ENCODE measurements at regions not wholly inside any gene's neighbourhood (a gene's known extent, or its start where the extent isn't known, plus 50 kb on each side); places are given as distances from the start of the nearest gene placed in this dataset.
A peak's percentile ranks its signal among the peaks of the same experiment; 100 is the strongest.

DNA sequence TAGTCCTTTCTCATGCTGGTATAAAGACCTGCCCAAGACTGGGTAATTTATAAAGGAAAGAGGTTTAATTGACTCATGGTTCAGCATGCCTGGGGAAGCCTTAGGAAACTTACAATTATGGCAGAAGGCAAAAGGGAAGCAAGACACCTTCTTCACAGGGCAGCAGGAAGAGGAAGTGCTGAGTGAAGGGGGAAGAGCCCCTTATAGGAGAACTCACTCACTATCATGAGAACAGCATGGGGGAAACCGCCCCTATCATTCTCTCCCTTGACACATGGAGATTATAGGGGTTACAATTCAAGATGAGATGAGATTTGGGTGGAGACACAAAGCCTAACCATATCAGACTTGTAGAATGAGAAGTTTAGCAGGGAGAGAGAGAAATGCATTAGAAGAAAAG lies 373.3 kb upstream of the DIAPH2 start:
- in situ Hi-C loops (cut with HindIII; ENCODE audit: low sequenced_read_pairs) = no loop called here

DNA sequence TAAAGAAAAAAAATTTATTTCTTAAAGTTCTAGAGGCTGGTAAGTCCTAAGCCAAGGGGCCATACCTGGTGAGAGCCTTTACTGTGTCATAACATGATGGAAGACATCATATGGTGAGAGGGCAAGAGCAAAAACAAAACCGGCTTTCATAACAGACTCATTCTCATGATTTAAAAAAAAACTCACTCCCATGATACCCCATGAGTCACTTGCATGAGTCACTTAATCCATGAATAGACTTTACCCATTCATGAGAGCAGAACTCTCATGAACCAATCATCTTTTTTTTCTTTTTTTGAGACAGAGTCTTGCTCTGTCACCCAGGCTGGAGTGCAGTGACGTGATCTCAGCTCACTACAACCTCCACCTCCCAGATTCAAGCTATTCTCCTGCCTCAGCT lies 369.7 kb upstream of the DIAPH2 start:
- DNase-seq (ENCODE audit: low spot score) = no peak
- in situ Hi-C loops (cut with HindIII; ENCODE audit: low sequenced_read_pairs) = no loop called here

More for the DNA sequence above, 373.3 kb upstream of the DIAPH2 start:
- DNase-seq (ENCODE audit: low spot score) = no peak

DNA sequence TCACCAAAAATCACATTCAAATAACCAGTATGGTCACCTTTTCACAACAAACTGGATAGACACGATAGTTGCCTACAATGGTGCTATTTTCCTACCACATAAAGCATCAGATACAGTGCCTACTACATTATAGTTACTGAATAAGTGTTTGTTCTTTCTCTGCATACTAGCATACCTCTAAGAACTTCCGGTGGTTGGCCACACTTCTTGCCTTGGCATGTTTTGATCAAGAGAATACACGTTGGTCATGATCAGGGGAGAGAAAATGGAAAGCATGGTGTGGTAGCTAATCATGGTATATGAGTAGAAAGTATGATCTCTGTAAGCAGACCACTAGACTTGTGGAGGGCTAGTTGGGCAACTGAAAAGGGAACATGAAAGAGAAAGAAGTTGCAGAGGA lies 322.8 kb upstream of the DIAPH2 start:
- in situ Hi-C loops (cut with HindIII; ENCODE audit: low sequenced_read_pairs) = no loop called here
- DNase-seq (ENCODE audit: low spot score) = no peak

DNA sequence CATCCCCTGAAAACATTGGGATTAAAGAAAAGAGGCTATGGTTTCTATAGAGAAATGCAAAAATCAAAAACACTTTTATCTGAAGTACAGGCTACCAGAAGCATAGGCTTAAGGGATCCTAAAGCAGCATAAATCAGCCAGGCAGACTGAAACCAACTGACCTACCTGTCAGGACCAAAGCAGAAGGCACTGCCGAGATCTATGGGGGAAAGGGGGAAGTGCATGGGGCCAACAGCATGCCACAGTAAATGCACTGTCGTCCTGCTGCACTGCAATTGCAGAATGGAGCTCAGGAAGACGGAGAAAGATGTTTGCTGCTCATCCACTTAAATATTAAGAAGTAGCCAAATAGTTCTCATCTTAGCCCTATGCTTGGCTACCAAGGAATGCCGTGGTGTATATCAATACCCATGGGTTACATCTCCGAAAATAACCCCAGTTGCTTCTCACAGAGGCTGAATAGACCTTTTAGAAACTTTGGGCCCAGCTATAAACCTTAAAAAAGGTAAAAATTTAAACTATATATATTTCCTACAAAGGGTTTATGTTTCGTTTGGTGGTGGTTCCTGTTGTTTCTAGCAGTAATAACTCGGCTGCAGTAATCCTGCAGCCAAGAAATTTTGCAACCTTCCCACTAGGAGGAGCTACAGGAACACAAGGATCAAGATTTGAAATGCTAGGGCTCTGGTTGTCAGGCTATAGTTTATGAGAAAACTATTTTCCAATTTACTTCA lies 312.2 kb upstream of the DIAPH2 start:
- in situ Hi-C loops (cut with HindIII; ENCODE audit: low sequenced_read_pairs) = no loop called here
- DNase-seq (ENCODE audit: low spot score) = peak; percentile 6

DNA sequence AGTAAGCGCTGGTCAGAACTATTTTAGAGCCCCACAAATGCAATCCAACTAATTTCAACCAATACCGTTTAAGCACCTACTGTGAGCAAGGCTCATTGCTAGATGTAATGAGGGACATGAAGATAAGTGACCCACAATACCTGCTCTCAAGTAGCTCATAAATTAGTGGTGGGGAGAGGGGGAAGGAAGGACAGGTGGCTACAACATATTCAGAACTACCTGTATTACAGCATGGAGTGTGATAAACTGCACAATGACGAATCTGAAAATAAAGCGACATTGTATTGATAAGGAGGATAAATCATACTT lies 311.6 kb upstream of the DIAPH2 start:
- in situ Hi-C loops (cut with HindIII; ENCODE audit: low sequenced_read_pairs) = no loop called here
- no peak for DNase-seq (ENCODE audit: low spot score)

DNA sequence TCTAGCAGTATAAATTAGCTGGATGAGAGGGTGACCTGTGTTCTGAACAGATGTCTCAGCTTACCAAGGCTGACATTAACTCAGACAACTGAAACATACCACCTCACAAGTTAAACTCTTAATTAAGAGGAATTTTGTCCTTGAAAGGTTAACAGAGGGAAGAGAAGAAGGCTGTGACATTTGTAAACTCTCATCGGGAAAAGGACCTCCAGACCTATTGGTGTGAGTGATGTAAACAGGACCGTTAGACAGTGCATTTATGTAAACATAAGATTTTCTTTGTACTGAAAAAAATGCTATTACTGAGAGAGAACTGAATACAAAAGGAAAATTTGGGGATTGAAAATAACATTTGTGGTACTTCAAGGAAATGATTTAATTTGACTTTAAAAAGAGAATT lies 308.4 kb upstream of the DIAPH2 start:
- in situ Hi-C loops (cut with HindIII; ENCODE audit: low sequenced_read_pairs) = no loop called here
- DNase-seq (ENCODE audit: low spot score) = no peak

DNA sequence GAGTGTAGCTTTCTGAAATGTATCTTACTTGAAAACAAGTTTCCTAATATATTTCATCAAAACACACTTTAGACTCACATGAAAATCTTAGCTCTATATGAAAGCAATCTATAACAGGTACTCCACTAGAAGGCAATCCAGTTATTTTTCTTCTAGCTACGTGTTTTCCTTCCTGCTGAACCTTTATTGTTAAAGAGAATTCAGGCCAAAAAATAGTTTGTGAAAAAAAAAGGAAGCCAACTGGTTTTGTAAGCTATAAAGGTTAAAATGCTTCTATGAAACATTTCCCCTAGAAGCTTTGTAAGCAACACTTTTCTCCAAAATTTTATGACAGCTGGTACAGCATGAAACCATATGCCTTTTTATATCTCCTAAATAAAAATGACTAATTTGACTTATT lies 304.7 kb upstream of the DIAPH2 start:
- in situ Hi-C loops (cut with HindIII; ENCODE audit: low sequenced_read_pairs) = no loop called here
- DNase-seq (ENCODE audit: low spot score) = no peak

DNA sequence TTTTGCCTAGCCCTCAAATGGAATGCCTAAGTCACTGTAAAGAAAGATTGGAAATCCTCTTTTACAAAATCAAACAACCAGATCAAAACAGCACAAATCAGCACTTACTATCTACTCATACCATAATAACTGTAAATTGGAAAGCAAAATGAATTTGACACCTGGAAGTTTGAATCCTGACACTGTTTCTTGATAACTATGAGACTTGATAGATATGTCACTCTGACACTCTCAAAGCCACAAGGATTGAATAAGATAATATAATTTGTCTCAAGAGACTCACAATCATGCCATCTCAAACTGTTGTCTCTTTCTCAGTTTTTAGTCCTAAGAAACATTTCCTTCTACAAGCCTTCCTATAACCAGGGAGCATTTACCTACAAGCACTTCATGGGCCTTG lies 302.6 kb upstream of the DIAPH2 start:
- in situ Hi-C loops (cut with HindIII; ENCODE audit: low sequenced_read_pairs) = no loop called here
- no peak for DNase-seq (ENCODE audit: low spot score)

DNA sequence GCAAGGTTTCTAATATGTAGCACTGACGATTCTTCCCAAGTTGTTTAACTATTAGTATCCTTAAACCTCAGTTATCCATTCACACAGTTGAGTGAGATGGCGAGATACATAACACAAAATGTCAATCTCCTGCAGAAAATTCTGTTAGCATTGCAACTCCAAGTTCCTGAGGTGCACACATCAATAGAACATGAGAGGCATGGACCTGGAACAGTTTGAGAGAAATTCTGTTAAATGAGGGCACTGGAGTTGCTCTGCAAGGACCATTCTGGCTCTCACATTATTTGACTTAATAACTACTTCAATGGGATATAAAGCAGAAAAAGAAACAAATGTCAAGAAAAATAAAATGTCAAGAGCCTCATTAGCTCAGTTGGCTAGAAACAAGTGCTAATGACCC lies 301.2 kb upstream of the DIAPH2 start:
- in situ Hi-C loops (cut with HindIII; ENCODE audit: low sequenced_read_pairs) = no loop called here
- no peak for DNase-seq (ENCODE audit: low spot score)

DNA sequence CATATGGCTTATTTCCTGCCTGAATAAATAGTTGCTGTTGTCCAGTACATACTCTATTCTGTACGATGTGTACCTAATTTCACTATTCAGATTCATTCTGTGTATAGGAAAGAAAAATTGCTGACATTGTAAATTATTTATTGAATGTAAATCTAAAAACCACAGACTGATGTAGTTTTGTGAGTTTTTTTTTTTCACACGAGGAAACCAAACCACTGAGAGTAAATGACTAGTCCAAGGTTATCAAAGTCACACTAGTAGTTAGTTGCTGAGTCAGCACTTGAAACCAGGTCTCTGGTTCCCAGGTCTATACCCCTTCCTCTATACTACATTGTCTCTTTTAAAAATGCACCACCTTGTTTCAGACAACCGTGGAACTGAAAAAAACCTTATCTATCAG lies 298.3 kb upstream of the DIAPH2 start:
- no peak for DNase-seq (ENCODE audit: low spot score)
- in situ Hi-C loops (cut with HindIII; ENCODE audit: low sequenced_read_pairs) = no loop called here

DNA sequence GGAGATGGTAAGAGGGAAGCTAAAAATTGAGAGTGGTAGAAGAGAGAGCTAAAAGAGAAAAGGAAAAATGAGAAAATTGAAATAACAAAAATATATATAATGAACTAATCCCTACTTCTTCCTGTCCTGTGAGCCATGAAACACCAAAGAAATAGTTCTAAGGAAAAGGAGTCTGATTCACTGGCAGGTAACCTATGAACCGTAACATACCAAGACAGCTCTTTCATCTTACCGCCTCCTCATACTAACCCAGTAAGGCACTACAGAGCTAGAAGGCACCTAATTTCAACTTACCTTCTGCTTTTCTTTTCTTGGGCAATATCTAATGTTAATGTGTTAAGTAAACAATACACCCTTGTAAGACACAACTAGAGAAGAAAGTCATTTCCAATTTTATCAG lies 297.7 kb upstream of the DIAPH2 start:
- DNase-seq (ENCODE audit: low spot score) = no peak
- in situ Hi-C loops (cut with HindIII; ENCODE audit: low sequenced_read_pairs) = no loop called here

DNA sequence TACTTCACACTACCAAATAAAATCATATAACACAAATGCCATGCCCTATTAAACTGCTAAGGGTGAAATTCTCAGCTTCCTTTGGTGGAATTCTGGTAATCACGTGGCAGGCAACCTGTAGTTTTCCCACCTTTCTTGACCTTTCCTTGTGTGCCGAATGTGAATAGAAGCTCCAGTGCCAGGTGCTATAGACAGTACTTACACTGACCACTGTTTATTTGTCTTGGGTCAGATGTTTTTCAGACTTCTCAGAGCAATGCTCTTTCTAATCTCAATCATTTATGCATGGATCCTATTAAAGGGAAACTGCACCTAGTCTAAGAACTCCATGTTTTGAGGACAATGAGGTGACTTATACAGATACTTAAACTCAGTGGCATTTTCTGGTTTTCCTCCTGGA lies 296.8 kb upstream of the DIAPH2 start:
- no peak for DNase-seq (ENCODE audit: low spot score)
- in situ Hi-C loops (cut with HindIII; ENCODE audit: low sequenced_read_pairs) = no loop called here

DNA sequence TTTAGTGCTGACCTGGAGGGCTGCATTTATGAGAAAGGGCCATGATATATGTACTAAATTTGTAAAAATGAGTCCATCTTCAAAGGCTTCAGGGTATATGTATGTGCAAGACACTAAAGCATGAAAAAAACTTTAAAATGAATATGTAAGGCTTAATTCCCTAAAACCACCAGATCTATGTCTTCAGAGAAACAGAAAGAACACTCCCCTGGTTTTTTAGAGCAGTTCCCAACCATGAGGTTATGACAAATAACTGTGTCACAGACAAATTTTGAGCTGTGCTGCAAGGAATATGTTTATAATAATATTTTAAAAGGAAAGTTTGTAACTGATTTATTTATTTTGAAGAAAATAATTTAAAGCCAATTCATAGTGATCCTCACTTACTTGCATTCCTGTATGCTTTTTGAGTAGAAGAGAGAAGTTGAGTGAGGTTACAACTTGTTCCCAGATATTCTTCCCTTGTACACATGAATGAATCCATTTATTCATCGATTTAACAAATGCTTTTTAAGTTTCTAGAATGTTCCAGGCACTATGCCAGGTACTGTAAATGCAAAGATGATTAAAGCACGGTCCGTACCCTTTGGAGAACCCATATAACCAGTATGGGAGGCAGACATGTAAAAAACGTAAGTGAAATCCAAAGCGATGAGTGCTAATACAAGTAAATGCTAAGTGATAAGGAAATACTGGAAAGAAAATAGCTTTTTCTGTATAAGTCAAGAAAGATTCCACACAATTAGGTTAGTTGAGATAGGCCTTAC lies 295.2 kb upstream of the DIAPH2 start:
- no peak for DNase-seq (ENCODE audit: low spot score)
- in situ Hi-C loops (cut with HindIII; ENCODE audit: low sequenced_read_pairs) = no loop called here

DNA sequence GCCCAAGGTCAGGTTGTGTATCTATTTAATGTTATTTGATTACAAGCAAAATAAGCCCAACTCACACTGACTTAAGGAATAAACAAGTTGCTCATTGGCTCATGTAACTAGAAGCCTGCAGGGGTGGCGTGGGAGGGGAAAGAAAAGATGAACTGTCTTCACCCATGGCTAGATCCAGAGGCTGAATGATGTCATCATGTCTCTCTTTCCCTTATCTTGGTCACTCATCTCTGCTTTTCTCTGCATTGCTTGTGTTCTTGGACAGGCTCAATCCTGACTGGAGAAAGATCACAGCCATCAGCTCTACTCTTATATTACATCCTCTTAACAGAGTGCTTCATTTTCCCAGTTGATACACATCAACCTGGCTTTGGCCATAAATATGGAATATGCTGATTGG lies 290.0 kb upstream of the DIAPH2 start:
- DNase-seq (ENCODE audit: low spot score) = no peak
- in situ Hi-C loops (cut with HindIII; ENCODE audit: low sequenced_read_pairs) = no loop called here

DNA sequence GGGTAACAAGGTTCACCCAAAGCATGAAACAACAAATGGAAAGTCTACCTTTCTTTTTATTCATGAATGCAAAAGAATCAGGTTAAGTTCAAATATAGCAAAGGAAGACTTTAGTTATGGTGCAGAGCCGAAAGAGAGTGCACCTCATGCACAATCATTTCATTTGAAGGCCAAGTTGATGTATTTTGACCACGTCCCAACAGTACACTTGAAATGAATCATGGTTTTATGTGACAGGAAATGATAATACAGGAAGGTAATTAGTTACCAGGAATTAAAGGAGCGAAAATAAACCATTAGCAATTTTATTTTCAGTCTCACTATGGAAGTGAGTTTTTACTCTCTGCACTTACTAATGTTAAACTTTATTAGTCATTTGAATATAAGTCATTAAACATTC lies 281.2 kb upstream of the DIAPH2 start:
- in situ Hi-C loops (cut with HindIII; ENCODE audit: low sequenced_read_pairs) = no loop called here
- no peak for DNase-seq (ENCODE audit: low spot score)

DNA sequence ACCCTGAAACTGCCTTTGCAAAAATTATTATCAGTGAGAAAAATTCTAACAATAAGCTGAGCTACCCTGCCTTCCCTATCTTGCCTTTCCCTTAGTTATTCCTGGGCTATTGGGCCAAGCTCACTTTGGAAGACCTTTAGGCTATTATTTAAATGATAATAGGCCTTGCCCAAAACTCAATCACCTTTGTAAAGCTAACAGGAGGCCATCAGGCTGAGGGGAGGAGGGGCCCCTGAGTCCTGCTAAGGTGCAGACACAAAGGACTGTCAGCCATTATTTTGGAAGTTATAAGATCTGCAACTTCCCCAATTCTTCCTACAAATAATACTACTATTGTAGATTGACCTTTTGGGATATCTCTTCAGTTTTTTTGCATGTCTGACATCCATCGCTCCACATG lies 278.8 kb upstream of the DIAPH2 start:
- DNase-seq (ENCODE audit: low spot score) = no peak
- in situ Hi-C loops (cut with HindIII; ENCODE audit: low sequenced_read_pairs) = no loop called here

DNA sequence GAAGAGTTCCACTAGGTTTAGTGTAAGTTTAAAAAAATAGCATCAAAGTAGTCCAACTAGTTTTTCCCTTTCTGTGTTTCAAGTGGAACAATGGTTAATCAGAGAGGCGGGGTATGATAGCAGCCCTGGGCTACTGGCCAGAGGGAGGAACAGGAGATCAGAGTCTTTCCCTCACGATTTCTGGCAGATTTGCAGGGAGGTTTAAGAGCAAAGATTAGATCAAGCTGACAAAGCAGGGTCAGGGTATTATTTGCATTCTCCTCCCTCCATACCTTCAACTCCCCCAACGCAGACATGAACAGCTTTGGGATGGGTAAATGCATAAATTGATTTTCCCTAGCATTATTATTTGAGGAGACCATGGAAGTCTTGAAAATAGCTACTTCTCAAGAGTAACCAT lies 277.6 kb upstream of the DIAPH2 start:
- DNase-seq (ENCODE audit: low spot score) = no peak
- in situ Hi-C loops (cut with HindIII; ENCODE audit: low sequenced_read_pairs) = no loop called here

DNA sequence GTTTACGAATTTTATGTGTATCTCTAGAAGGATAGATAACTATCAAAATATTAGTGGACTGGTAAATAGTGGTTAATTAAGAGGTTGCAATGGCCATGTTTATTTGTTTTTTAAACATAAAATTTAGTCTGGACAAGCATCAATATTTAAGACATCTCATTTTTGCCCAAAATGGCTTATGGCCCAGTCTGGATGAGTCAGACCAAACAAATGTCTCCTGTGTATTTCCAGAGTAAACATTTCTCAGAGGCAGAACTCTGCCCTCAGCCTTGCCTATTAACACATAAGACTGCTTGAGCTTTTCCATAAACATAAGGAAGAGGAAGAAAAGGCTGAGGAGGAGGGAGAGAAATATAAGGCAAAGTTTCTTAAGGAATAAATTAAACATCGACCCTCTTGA lies 277.1 kb upstream of the DIAPH2 start:
- DNase-seq (ENCODE audit: low spot score) = no peak
- in situ Hi-C loops (cut with HindIII; ENCODE audit: low sequenced_read_pairs) = no loop called here

DNA sequence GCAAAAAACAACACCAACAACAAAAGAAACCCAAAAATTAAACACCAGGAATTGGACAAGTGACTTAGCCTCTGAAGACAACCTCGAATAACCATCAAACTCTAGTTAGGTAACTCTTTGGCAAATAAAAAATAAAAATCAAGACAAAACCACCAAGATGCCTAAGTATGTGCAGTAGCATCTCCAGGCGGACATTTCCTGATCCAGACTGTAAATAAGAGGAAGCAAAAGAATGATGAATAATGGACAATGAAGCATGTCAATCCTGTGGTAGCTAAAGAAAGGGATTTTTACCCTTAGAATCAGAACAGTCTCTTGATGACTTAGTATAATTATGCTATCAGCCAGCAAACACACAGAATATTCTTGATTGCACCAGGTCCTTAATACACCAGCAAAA lies 276.7 kb upstream of the DIAPH2 start:
- DNase-seq (ENCODE audit: low spot score) = no peak
- in situ Hi-C loops (cut with HindIII; ENCODE audit: low sequenced_read_pairs) = no loop called here

DNA sequence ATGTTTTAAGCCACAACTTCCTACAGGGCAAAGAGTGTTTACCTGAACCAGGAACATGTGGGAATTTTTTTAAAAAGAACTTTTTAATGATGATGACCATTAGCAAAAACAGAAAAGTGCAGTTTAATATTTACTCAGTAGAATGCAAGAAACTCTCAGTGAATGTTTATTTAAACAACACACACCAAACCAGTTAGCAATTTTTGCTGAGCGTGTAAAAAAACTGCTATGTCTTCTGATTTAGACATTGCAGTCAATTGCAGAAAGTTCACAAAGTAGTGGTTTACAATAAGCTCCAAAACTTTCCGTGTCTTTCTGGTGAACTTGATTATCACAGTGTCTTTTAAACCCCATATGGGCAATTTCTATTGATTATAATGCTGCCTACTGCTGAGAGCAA lies 273.7 kb upstream of the DIAPH2 start:
- in situ Hi-C loops (cut with HindIII; ENCODE audit: low sequenced_read_pairs) = no loop called here

DNA sequence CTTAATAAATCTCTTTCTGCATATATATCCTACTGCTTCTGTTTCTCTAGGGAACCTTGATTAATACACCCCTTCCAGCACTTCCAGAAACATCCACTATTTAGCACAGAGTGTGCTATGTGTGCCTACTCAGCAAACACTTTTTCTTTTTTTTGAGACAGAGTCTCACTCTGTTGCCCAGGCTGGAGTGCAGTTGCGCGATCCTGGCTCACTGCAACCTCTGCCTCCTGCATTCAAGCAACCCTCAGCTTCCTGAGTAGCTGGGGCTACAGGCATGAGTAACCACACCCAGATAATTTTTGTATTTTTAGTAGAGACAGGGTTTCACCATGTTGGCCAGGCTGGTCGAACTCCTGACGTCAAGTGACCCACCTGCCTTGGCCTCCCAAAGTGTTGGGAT lies 266.9 kb upstream of the DIAPH2 start:
- no peak for DNase-seq (ENCODE audit: low spot score)
- in situ Hi-C loops (cut with HindIII; ENCODE audit: low sequenced_read_pairs) = no loop called here

More for the DNA sequence above, 273.7 kb upstream of the DIAPH2 start:
- DNase-seq (ENCODE audit: low spot score) = no peak

Measured in G401 (cell line).